H1 (cell line): ENCODE measurements at regions not wholly inside any gene's neighbourhood (a gene's known extent, or its start where the extent isn't known, plus 50 kb on each side); places are given as distances from the start of the nearest gene placed in this dataset.

Experiments used
- BACH1 ChIP-seq: IDR thresholded peaks from 2 replicates; pipeline ENCODE4 v1.6.1; 2012; ENCODE audit warnings: low read length, improper control_type of control experiment
- CEBPB ChIP-seq: IDR thresholded peaks from 2 replicates; pipeline ENCODE4 v1.6.1; 2012; ENCODE audit warnings: low read depth, low read length
- EZH2 ChIP-seq: fragments of 200-600 bp; sonication (generic); IDR thresholded peaks from 2 replicates; pipeline ENCODE4 v1.7.1; 2012; ENCODE audit warnings: low read depth, mild to moderate bottlenecking, moderate library complexity, low read length, inconsistent platforms; ENCODE audit not compliant: severe bottlenecking
- SAP30 ChIP-seq: fragments of 300-600 bp; sonication (generic); IDR thresholded peaks from 2 replicates; pipeline ENCODE4 v1.7.1; 2012; ENCODE audit warnings: low read length, moderate library complexity, mild to moderate bottlenecking, inconsistent platforms; ENCODE audit not compliant: insufficient read depth, insufficient replicate concordance
- SIRT6 ChIP-seq: IDR thresholded peaks from one replicate; pipeline ENCODE4 v1.7.1; 2012; ENCODE audit warnings: low read length, inconsistent platforms
- SP1 ChIP-seq: IDR thresholded peaks from 2 replicates; pipeline ENCODE4 v1.6.1; 2011; ENCODE audit warnings: low read depth, low read length
- SP4 ChIP-seq: IDR thresholded peaks from 2 replicates; pipeline ENCODE4 v1.6.1; 2012; ENCODE audit warnings: low read length, inconsistent platforms
- SUZ12 ChIP-seq: fragments of 200-600 bp; sonication (generic); IDR thresholded peaks from 2 replicates; pipeline ENCODE4 v1.6.1; 2012; ENCODE audit warnings: mild to moderate bottlenecking, inconsistent platforms, low read length, moderate library complexity, mixed read lengths
- TAF1 ChIP-seq: IDR thresholded peaks from 2 replicates; pipeline ENCODE4 v1.6.1; 2011; ENCODE audit warnings: mild to moderate bottlenecking, low read depth, low read length
- TBP ChIP-seq: IDR thresholded peaks from 2 replicates; pipeline ENCODE4 v1.6.1; 2011; ENCODE audit warnings: low read depth, low read length, improper control_type of control experiment
- TF ChIP-seq, protein P1 (sequence below): IDR thresholded peaks from 2 replicates; pipeline ENCODE4 v1.6.1; 2011; ENCODE audit warnings: low read length, improper control_type of control experiment
- TF ChIP-seq, protein P2 (sequence below): IDR thresholded peaks from 2 replicates; pipeline ENCODE4 v1.6.1; 2012; ENCODE audit warnings: inconsistent platforms

- TF ChIP-seq, protein P1, sequence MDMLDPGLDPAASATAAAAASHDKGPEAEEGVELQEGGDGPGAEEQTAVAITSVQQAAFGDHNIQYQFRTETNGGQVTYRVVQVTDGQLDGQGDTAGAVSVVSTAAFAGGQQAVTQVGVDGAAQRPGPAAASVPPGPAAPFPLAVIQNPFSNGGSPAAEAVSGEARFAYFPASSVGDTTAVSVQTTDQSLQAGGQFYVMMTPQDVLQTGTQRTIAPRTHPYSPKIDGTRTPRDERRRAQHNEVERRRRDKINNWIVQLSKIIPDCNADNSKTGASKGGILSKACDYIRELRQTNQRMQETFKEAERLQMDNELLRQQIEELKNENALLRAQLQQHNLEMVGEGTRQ: peak; percentile 36; the same call in 1 of the 2 replicates
- TF ChIP-seq CEBPB: no peak
- TF ChIP-seq SAP30: no peak
- TF ChIP-seq, protein P2, sequence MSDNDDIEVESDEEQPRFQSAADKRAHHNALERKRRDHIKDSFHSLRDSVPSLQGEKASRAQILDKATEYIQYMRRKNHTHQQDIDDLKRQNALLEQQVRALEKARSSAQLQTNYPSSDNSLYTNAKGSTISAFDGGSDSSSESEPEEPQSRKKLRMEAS: peak; percentile 96
- no peak for TF ChIP-seq SP1
- no peak for TF ChIP-seq BACH1
- TF ChIP-seq EZH2: no peak
- no peak for TF ChIP-seq TBP
- no peak for TF ChIP-seq SP4
- no peak for TF ChIP-seq SIRT6
- no peak for TF ChIP-seq TAF1
- TF ChIP-seq SUZ12: no peak
These were observed 161.0 kb downstream of the TEX36 start (continued) for GRCh38 chr10:125521721-125522680.
